Right forelimb (tissue), 1 donor: ENCODE measurements at regions not wholly inside any gene's neighbourhood (a gene's known extent, or its start where the extent isn't known, plus 50 kb on each side); places are given as distances from the start of the nearest gene placed in this dataset.

ENCODE experiments used
- DNase-seq: peaks from one replicate; pipeline ENCODE4 v3.0.0-alpha.2; 2018

DNA sequence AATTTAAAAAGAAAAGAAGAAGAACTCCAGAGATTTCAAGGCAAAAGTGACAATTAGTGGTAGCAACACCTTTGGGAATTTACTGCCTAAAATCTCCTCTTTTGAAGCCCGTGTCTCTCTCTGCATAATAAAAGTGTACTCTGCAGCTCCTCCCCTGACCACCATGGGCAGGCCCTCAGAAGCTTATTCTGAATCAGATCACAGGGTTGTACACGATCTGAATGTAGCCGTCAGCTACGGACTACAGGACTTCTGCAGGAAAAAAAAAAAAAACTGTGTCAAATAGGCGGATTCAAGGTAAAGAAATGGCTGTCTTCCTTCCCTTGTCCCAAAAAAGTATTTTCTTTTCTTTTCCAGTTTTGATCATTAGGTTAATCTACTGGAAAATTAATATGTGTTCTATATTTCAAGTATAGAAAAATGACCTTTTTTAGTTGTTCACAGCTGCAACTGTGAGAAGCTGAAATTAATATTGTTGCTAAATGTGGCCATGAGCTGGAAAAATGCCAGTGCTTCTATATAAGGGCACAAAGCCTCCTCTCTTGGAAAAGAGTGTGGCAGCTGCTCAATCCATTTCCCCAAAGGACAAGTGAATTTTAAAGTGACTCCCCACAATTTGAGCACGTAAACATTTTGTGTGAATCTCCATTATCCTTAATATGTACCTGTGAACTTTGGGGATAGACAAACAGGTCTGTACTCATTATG, 397.4 kb downstream of the C6orf118 start:
- DNase-seq = no peak

GRCh38 chr6:164911151-164911550, 398.3 kb downstream of the C6orf118 start:
- DNase-seq = no peak

DNA sequence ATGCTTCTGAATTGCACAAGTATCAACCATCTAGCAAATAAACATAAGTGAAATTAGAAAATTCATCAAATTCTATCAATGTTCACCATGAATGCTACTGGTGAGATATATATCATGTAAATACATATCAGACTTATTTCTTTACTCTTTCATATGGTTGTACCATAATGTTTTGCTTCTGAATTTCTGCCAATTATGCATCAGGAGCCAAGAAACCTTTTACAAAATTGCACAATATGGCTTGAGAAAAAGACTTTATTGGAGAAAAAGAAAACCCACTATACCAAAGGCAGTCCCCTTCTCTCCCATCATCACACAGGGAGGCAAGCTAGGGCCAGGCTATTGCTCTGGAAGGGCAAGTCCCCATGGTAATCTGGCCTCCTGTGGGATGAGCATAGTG, 402.6 kb downstream of the C6orf118 start:
- no peak for DNase-seq

GRCh38 chr6:164905311-164905710, 404.1 kb downstream of the C6orf118 start:
- DNase-seq = no peak

- no peak for DNase-seq
These were observed 411.0 kb downstream of the C6orf118 start for GRCh38 chr6:164898412-164898811.

- no peak for DNase-seq
These were observed 411.7 kb downstream of the C6orf118 start for GRCh38 chr6:164897523-164898235.

DNA sequence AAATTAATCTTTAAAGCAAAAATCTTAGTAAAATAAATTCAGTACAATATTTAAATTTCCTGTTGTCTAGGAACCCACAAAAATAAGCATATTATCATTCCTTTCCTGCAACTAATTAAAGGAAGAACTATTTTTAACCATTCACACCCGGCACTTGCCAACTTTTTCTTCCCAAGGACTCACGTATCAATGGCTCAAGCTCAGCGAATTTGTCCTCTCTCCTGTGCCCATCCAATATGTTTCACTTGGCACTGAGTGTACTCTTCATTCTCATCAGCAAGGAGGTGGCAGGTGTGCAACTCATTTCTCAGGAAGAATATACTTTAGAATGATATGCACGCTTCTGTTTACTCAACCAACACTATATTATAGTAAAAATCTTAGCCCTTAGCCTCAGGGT, 419.4 kb downstream of the C6orf118 start:
- no peak for DNase-seq

DNA sequence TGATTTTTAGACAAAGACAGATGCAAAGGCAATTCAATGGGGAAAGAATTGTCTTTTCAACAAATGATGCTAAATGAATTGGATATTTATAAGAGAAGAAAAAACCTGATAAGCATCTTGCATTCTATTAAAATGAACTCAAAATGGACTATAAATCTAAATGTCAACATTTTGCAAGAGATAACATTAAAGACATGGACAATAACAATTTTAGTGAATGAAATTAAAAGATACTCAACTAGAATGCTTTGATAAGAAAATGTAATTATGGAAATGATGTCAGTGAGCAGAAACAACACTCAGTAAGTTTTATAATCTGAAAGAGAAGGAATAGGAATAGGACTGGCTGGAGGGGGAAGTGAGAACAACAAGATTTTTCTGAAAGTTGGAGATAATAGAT, 421.7 kb downstream of the C6orf118 start:
- DNase-seq = no peak

- no peak for DNase-seq
These were observed 427.2 kb downstream of the C6orf118 start for GRCh38 chr6:164882236-164882635.

DNA sequence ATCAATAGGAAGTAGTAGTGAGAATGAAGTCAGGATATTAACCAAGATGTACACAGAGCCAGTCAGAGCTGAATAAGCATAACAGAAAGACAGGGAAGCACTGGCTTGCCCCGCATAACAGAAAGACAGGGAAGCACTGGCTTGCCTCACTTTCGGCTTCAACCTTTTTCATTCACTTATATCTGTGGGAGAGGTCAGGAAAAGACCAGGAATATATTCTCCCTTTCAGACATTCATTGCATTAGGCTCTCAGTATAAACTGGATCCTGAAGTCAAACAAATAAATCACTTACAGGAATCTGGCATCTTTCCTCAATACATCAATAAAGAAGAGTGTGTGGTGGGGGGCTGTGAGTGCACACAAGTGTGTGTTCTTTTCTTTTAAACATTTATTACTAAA, 437.6 kb downstream of the C6orf118 start:
- DNase-seq = no peak

DNA sequence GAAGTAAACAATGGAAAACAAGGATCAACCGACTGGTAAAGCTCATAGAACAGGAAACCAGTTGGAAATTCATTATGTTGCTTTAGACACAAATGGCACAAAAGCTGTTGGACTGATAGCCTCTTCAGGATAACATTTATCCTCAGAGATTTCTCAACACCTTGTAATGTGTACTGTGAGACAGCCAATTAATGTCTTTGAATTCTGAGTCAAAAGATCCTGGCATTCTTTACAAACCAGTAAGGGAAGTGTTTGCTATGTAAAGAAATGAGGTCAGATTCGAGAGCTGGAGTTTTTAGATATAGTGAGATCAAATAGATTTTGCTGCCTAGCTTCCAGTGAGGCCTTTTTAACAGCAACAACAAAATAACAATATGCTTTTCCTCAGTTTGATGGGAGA, 439.2 kb downstream of the C6orf118 start:
- no peak for DNase-seq

DNA sequence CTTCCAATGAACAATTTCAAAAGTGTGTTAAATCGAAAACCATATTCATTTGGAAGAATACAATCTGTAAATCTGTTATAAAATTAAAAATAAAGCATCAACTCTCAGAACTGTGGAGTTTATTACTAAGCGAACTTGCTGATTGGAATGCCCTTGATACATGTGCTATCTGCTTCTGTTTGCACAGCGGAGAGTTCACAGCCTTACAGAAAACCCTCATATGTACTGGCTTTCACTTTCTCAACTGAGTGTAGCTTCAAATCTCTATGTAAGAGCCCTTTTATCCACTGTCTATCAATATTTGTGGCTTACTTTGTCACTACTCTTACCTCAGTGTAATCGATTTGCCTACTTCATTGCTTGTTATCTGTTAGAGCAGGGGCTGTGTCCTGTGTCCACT, 447.4 kb downstream of the C6orf118 start:
- no peak for DNase-seq

DNA sequence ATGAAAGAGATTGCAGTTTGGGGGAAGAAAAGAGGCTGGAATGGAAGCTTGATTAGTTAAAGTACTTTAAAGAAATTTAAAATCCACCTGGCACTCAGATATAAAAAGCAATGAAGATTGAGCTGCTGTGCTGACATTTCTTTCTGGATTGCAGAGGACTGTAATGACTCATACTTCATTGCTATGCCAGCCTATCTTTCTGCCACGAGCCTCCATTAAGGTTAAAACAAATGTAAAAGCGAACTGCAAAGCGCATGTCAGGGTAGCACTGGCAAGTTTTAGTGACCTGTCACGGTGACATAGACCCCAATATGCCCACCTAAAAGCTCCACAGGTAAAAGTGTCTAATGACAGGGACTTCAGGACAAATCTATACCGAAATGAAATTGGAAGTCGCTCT, 449.6 kb downstream of the C6orf118 start:
- no peak for DNase-seq

GRCh38 chr6:164856138-164856537, 453.3 kb downstream of the C6orf118 start:
- DNase-seq = no peak

DNA sequence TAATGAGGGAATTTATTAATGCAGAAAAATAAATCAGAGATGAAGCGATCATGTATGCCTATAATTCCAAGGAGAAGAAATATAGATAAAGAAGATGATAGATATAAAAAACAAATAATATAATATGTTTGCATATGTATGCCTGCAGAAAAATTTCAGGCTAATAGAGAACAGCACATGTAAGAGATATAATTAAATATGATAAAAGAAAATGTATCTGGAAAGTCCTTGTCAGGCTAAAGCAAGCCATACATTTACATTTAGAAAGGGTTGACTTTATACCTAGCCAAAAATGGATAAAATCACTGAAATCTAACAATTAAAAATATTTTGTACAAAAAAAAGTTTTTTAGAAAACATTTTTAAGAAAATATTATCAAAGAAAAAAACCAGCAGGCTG, 454.1 kb downstream of the C6orf118 start:
- DNase-seq = no peak

DNA sequence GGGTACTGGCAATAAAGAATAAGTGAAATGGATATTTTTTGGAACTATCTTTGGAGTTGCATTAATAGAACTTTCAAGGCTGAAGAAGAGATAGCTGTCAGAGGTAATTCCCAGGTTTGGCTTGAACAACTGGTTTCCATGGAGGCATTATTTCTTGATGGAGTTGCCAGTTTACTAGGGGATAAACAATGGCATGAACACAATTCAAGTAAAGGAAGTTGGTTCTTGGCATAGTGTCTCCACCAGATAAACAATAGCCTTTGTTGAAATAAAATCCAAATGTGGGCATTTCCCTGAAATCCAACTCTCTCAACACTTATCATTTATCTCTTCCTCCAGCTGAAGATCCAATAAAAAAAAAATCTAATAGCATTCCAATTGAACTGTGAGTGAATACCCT, 454.9 kb downstream of the C6orf118 start:
- no peak for DNase-seq

- no peak for DNase-seq
These were observed 463.6 kb downstream of the C6orf118 start for GRCh38 chr6:164845773-164846172.

DNA sequence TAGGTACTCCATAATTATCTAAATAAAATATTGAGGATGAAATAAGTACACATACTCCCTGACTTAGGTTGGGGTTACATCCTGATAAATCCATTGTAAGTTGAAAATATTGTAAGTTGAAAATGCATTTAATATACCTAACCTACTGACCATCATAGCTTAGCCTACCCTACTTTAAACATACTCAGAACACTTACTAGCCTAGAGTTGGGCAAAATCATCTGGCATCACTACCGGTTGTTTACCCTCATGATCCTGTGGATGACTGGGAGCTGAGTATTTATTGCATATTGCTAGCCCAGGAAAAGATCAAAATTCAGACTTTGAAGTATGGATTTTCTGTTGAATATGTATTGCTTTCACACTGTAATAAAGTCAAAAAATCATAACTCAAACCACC, 467.3 kb downstream of the C6orf118 start:
- DNase-seq = no peak

DNA sequence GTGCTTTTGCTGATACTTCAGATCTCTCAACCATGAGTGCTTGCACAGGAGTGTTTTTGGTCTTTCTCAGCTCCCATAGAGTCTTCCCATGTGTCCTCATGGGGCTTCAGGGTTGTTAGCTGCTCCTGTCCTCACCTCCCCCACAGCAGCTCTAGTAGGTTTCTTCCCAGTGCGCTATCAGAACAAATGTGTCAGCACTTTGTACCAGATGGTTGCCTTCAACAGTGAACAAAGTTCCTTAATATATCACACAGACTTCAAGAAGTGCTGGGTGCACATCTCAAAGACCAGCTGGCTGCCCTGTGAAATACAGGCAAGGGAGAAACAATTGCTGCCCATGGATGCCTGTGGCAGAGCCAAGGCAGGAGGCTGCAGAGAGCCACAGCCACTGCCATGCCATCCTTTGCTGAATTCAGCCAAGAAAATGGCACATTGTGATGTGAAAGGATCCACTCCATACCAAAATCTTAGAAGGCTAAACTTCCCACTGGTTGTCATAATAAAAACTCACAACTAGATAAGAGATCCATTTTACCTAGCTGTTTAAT, 471.3 kb downstream of the C6orf118 start:
- no peak for DNase-seq

DNA sequence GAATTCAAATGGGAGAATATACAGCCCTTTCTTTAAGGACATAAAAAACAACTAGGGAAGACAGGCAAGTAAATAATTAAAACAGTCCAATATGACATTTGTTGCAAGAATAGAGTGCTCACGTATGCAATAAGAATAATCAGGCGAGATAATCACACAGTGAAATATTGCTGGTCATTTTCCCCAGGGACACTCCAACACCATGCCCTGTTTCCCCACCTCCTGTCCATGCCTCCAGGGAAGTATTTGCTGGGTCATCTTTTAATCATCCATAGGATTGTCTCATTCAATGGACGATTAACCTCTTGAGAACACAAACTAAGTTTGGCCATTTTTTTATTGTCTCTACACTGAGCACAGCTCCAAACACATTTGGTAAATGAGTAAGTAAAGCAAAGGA, 472.9 kb downstream of the C6orf118 start:
- DNase-seq = no peak

- no peak for DNase-seq
These were observed 477.0 kb downstream of the C6orf118 start for GRCh38 chr6:164832410-164832809.

DNA sequence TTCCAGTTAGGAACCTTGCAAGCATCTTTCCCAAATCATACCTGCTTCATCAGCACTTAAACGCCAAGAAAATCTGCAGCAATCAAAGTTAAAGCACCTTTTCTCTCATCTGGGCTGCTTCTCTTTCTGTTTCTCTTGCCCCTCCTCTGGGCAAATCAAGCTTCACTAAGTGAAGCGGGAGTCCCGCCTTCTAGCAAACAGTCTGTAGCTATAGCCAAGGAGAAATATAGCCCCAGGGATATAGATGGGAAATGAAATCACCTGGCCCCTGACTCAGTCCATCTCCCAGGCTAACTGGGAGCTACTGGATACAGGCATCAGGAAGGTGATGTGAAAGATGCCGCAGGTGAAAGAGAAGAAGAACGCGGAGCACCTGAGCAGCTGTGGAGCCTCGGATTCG, 481.9 kb downstream of the C6orf118 start:
- DNase-seq = no peak

- no peak for DNase-seq
These were observed 482.5 kb downstream of the C6orf118 start for GRCh38 chr6:164826831-164827468.

DNA sequence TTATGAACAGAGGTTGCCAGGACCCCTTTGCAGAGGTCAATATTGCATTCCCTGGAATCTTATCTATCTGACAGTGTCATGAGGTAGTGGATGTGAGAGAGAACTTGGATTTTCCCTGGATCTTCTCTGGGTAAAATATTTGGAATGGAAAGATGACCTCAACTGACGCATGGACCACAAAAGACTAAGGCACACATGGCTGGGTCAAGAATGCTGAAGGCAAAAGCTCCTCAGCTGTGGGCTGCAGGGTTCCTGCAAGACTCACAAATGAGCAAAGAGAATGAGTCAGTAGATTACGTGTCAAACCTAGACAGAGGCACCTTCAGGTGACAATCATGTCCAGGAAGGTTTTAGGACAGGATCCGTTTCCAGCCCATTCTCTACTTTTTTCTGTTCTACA, 484.0 kb downstream of the C6orf118 start:
- DNase-seq = no peak
